Gastrocnemius medialis (tissue), 4 donors: ENCODE measurements at regions not wholly inside any gene's neighbourhood (a gene's known extent, or its start where the extent isn't known, plus 50 kb on each side); places are given as distances from the start of the nearest gene placed in this dataset.
"Not testable (repeated sequence)": the region's sequence is repeated elsewhere in the genome, so short reads cannot be mapped to it uniquely, and the experiment has no call there.

Experiments used
- CTCF ChIP-seq, 5 experiments: fragments of 450-650 bp in 3 of 5; fragments of 200-600 bp in 2 of 5; sonication (generic) in 2 of 5; IDR thresholded peaks in 4 of 5; conservative IDR thresholded peaks in 1 of 5; 1 replicate in 4 of 5; 2 replicates in 1 of 5; pipeline ENCODE4 v1.5.1; 2016 to 2019; ENCODE audit warnings: antibody characterized with exemption in 5 of 5, mild to moderate bottlenecking in 3 of 5, moderate library complexity in 3 of 5
- POLR2A ChIP-seq, 2 donors: fragments of 450-650 bp; IDR thresholded peaks; one replicate each; pipeline ENCODE4 v1.6.1; 2017; ENCODE audit warnings: antibody characterized with exemption in 2 of 2, mild to moderate bottlenecking in 2 of 2, moderate library complexity in 2 of 2

- not testable (repeated sequence) for TF ChIP-seq POLR2A (IDR thresholded peaks at IDR 0.05); CTCF (IDR thresholded peaks at IDR 0.05 in 4 of 5, conservative IDR thresholded peaks at IDR 0.05 in 1 of 5)
These were observed 72.5 kb upstream of the NBPF9 start for GRCh38 chr1:149175812-149176211.
